PC-9 (cell line): ENCODE measurements at regions not wholly inside any gene's neighbourhood (a gene's known extent, or its start where the extent isn't known, plus 50 kb on each side); places are given as distances from the start of the nearest gene placed in this dataset.

Experiments
- BruUV-seq: library from RNA; stranded (reverse); fragments of 400-500 nt; replicated peaks from 2 replicates; lab custom pipeline; 2021; lab: Mats Ljungman, UMichigan
- CTCF ChIA-PET: fragments of 300-600 bp; sonication (Branson Sonifier 250); formaldehyde crosslinking; loops from one replicate; lab custom pipeline; 2022; ENCODE audit warnings: antibody characterized with exemption; lab: Charles Lee
- POLR2A ChIA-PET: fragments of 300-600 bp; sonication (Branson Sonifier 250); formaldehyde crosslinking; loops from one replicate; lab custom pipeline; 2022; ENCODE audit warnings: antibody characterized with exemption; ENCODE audit not compliant: unreplicated experiment; lab: Charles Lee
- DNase-seq, 2 experiments: peaks; one replicate each; pipeline versions ENCODE4 v3.0.0 to v3.0.0-alpha.2; 2015 to 2022; ENCODE audit warnings: mixed read lengths in 1 of 2
- H2AFZ ChIP-seq: fragments of 200-600 bp; sonication (generic); 2 replicates; pipeline ENCODE4 v1.8.1; 2017; ENCODE audit warnings: antibody characterized with exemption
- H3F3A ChIP-seq: fragments of 200-600 bp; sonication (generic); 2 replicates; pipeline ENCODE4 v1.8.1; 2017; ENCODE audit warnings: antibody characterized with exemption, mild to moderate bottlenecking, low read depth; ENCODE audit not compliant: insufficient read depth
- H3K27ac ChIP-seq: fragments of 200-600 bp; sonication (generic); 2 replicates; pipeline ENCODE4 v1.6.1; 2016; ENCODE audit warnings: mixed run types
- H3K27me3 ChIP-seq: fragments of 200-600 bp; sonication (generic); 2 replicates; pipeline ENCODE4 v1.6.1; 2016; ENCODE audit warnings: low read depth, mixed run types; ENCODE audit not compliant: insufficient read depth
- H3K36me3 ChIP-seq: fragments of 200-600 bp; sonication (generic); 2 replicates; pipeline ENCODE4 v1.6.1; 2016; ENCODE audit warnings: low read depth, mixed run types
- H3K4me1 ChIP-seq: fragments of 200-600 bp; sonication (generic); replicated peaks from 2 replicates; pipeline ENCODE4 v1.6.1; 2016; ENCODE audit warnings: mixed run types; ENCODE audit not compliant: insufficient read depth
- H3K4me2 ChIP-seq: fragments of 200-600 bp; sonication (generic); 2 replicates; pipeline ENCODE4 v1.6.1; 2017; ENCODE audit warnings: mixed run types
- H3K4me3 ChIP-seq: fragments of 200-600 bp; sonication (generic); 2 replicates; pipeline ENCODE4 v1.6.1; 2016; ENCODE audit warnings: mixed run types
- H3K79me2 ChIP-seq: fragments of 200-600 bp; sonication (generic); 2 replicates; pipeline ENCODE4 v1.6.1; 2017; ENCODE audit warnings: low read depth, mixed run types
- H3K9me2 ChIP-seq: fragments of 200-600 bp; sonication (generic); 2 replicates; pipeline ENCODE4 v1.8.1; 2017; ENCODE audit warnings: mild to moderate bottlenecking; ENCODE audit not compliant: insufficient read depth
- H3K9me3 ChIP-seq: fragments of 200-600 bp; sonication (generic); 2 replicates; pipeline ENCODE4 v1.8.1; 2016; ENCODE audit warnings: low read depth; ENCODE audit not compliant: insufficient read depth
- H4K20me1 ChIP-seq: fragments of 200-600 bp; sonication (generic); 2 replicates; pipeline ENCODE4 v1.8.1; 2017; ENCODE audit not compliant: insufficient read depth
- CTCF ChIP-seq: fragments of 200-600 bp; sonication (generic); conservative IDR thresholded peaks from 2 replicates; pipeline ENCODE4 v1.6.1; 2017; ENCODE audit warnings: mixed run types, antibody characterized with exemption, mild to moderate bottlenecking, moderate library complexity
- EZH2 ChIP-seq: fragments of 200-600 bp; sonication (generic); IDR thresholded peaks from 2 replicates; pipeline ENCODE4 v1.8.0; 2017; ENCODE audit warnings: antibody characterized with exemption, low read depth
- intact Hi-C: fragments of 100-400 bp; cut with micrococcal nuclease; formaldehyde crosslinking; loops from one replicate; pipeline ENCODE4 v1.10.0; 2022; ENCODE audit not compliant: unreplicated experiment

- no peaks in the 10 kb centered on the region for H3K36me3 ChIP-seq
- no peaks in the 10 kb centered on the region; the same call in 1 of the 2 replicates for H3K9me2 ChIP-seq
- no peaks in the 10 kb centered on the region for H3K79me2 ChIP-seq
- BruUV-seq: no TSS peak
- H3F3A ChIP-seq: no peaks in the 10 kb centered on the region
- ChIA-PET CTCF (no interaction called here), POLR2A (no interaction called here)
- H3K4me1 ChIP-seq: peaks cover 10% of the 10 kb centered on the region; the same call in 1 of the 2 replicates
- H2AFZ ChIP-seq: no peak overlapping the region
- H3K4me2 ChIP-seq: no peak overlapping the region
- TF ChIP-seq CTCF (no peak), EZH2 (no peak)
- H3K9me3 ChIP-seq: no peaks in the 10 kb centered on the region; the same call in 1 of the 2 replicates
- intact Hi-C loops: no loop called here
- H3K27ac ChIP-seq: no peak overlapping the region
- no peak for DNase-seq
- H4K20me1 ChIP-seq: no peaks in the 10 kb centered on the region
- no peak overlapping the region for H3K4me3 ChIP-seq
- H3K27me3 ChIP-seq: peaks cover 82% of the 10 kb centered on the region
These were observed 162.4 kb upstream of the KCNG1 start for GRCh38 chr20:51185277-51185676.

GRCh38 chr20:51184289-51184688 lies 161.4 kb upstream of the KCNG1 start:
- Histone ChIP-seq H3K4me1 (peaks cover 10% of the 10 kb centered on the region; the same call in 1 of the 2 replicates), H3F3A (no peaks in the 10 kb centered on the region), H3K9me3 (no peaks in the 10 kb centered on the region; the same call in 1 of the 2 replicates), H3K79me2 (no peaks in the 10 kb centered on the region), H3K27me3 (peaks cover 83% of the 10 kb centered on the region), H3K27ac (no peak overlapping the region), H2AFZ (no peak overlapping the region), H3K4me2 (no peak overlapping the region), H3K36me3 (no peaks in the 10 kb centered on the region), H4K20me1 (no peaks in the 10 kb centered on the region), H3K9me2 (no peaks in the 10 kb centered on the region; the same call in 1 of the 2 replicates), H3K4me3 (no peak overlapping the region)
- no peak for DNase-seq
- ChIA-PET CTCF (no interaction called here), POLR2A (no interaction called here)
- intact Hi-C loops: no loop called here
- BruUV-seq: no TSS peak
- no peak for TF ChIP-seq CTCF
- TF ChIP-seq EZH2: no peak

GRCh38 chr20:51183451-51183850 lies 160.5 kb upstream of the KCNG1 start:
- CTCF ChIA-PET: no interaction called here
- Histone ChIP-seq H4K20me1 (no peaks in the 10 kb centered on the region), H3F3A (no peaks in the 10 kb centered on the region), H3K4me1 (peaks cover 10% of the 10 kb centered on the region; the same call in 1 of the 2 replicates), H3K27ac (no peak overlapping the region), H3K9me2 (no peaks in the 10 kb centered on the region; the same call in 1 of the 2 replicates), H3K4me3 (no peak overlapping the region), H3K36me3 (no peaks in the 10 kb centered on the region), H3K4me2 (no peak overlapping the region), H3K27me3 (peaks cover 87% of the 10 kb centered on the region), H3K9me3 (no peaks in the 10 kb centered on the region; the same call in 1 of the 2 replicates), H2AFZ (no peak overlapping the region), H3K79me2 (no peaks in the 10 kb centered on the region)
- intact Hi-C loops: no loop called here
- no peak for TF ChIP-seq CTCF
- TF ChIP-seq EZH2: no peak
- peak in 1 of 2 experiments; percentile 57 for DNase-seq
- no TSS peak for BruUV-seq
- POLR2A ChIA-PET: interaction anchor here (0.7 kb wide), 1 partner anchor 77 kb away, joined by 7 read pairs; no protein-coding TSS in a partner anchor
